GM19324 (cell line): ENCODE measurements at regions not wholly inside any gene's neighbourhood (a gene's known extent, or its start where the extent isn't known, plus 50 kb on each side); places are given as distances from the start of the nearest gene placed in this dataset.

ENCODE experiments used
- ATAC-seq: cut with Tn5 transposase; IDR thresholded peaks from one replicate; pipeline ENCODE4 v1.9.1; 2021; ENCODE audit warnings: mild to moderate bottlenecking, moderate library complexity; ENCODE audit not compliant: unreplicated experiment, low FRiP score

GRCh38 chr3:194073926-194074325 is 62.0 kb upstream of the HES1 start:
- no peak for ATAC-seq

- ATAC-seq = no peak
Measured at GRCh38 chr3:194075088-194075615, 60.8 kb upstream of the HES1 start.

- ATAC-seq = no peak
Measured at GRCh38 chr3:194075802-194076460, 60.0 kb upstream of the HES1 start.

- no peak for ATAC-seq
Measured at GRCh38 chr3:194076475-194076874, 59.5 kb upstream of the HES1 start.

GRCh38 chr3:194077602-194078001 is 58.3 kb upstream of the HES1 start:
- ATAC-seq = no peak

- no peak for ATAC-seq
Measured at GRCh38 chr3:194078045-194078821, 57.7 kb upstream of the HES1 start.

- no peak for ATAC-seq
Measured at GRCh38 chr3:194079702-194080172, 56.2 kb upstream of the HES1 start.

- no peak for ATAC-seq
Measured at GRCh38 chr3:194080436-194080835, 55.5 kb upstream of the HES1 start.

GRCh38 chr3:194080913-194081800 is 54.8 kb upstream of the HES1 start:
- no peak for ATAC-seq

- ATAC-seq = no peak
Measured at GRCh38 chr3:194081826-194082225, 54.1 kb upstream of the HES1 start.

GRCh38 chr3:194082743-194083636 is 53.0 kb upstream of the HES1 start:
- no peak for ATAC-seq

- no peak for ATAC-seq
Measured at GRCh38 chr3:194083637-194084224, 52.2 kb upstream of the HES1 start.

- peak; percentile 96 for ATAC-seq
Measured at GRCh38 chr3:194084284-194084683, 51.7 kb upstream of the HES1 start.
